Smooth muscle cell (in vitro differentiated cells): ENCODE measurements at regions not wholly inside any gene's neighbourhood (a gene's known extent, or its start where the extent isn't known, plus 50 kb on each side); places are given as distances from the start of the nearest gene placed in this dataset.
"Not testable (repeated sequence)": the region's sequence is repeated elsewhere in the genome, so short reads cannot be mapped to it uniquely, and the experiment has no call there.

Experiments
- DNase-seq: peaks from one replicate; lab custom pipeline; 2025; ENCODE audit not compliant: unreplicated experiment; lab: John Stamatoyannopoulos, UW
- H2AFZ ChIP-seq: fragments of 200-600 bp; sonication (generic); 2 replicates; pipeline ENCODE4 v1.6.0; 2016; ENCODE audit warnings: antibody characterized with exemption, low read depth, mild to moderate bottlenecking
- H3F3A ChIP-seq: fragments of 200-600 bp; sonication (generic); 2 replicates; pipeline ENCODE4 v1.6.0; 2017; ENCODE audit warnings: antibody characterized with exemption, low read depth
- H3K27ac ChIP-seq: fragments of 200-600 bp; sonication (generic); 2 replicates; pipeline ENCODE4 v1.5.1; 2016; ENCODE audit warnings: low read depth, mild to moderate bottlenecking
- H3K27me3 ChIP-seq: fragments of 200-600 bp; sonication (generic); 2 replicates; pipeline ENCODE4 v1.6.1; 2016; ENCODE audit warnings: low read depth, mild to moderate bottlenecking
- H3K36me3 ChIP-seq: fragments of 200-600 bp; sonication (generic); 2 replicates; pipeline ENCODE4 v1.5.1; 2016; ENCODE audit warnings: low read depth
- H3K4me1 ChIP-seq: fragments of 200-600 bp; sonication (generic); 2 replicates; pipeline ENCODE4 v1.5.1; 2016; ENCODE audit warnings: low read depth
- H3K4me2 ChIP-seq: fragments of 200-600 bp; sonication (generic); 2 replicates; pipeline ENCODE4 v1.6.0; 2016; ENCODE audit warnings: mild to moderate bottlenecking
- H3K4me3 ChIP-seq: fragments of 200-600 bp; sonication (generic); 2 replicates; pipeline ENCODE4 v1.5.1; 2016; ENCODE audit warnings: mild to moderate bottlenecking
- H3K79me2 ChIP-seq: fragments of 200-600 bp; sonication (generic); 2 replicates; pipeline ENCODE4 v1.6.0; 2016; ENCODE audit warnings: low read depth, mild to moderate bottlenecking
- H3K9ac ChIP-seq: fragments of 200-600 bp; sonication (generic); 2 replicates; pipeline ENCODE4 v1.6.0; 2016; ENCODE audit warnings: low read depth
- H3K9me3 ChIP-seq: fragments of 200-600 bp; sonication (generic); replicated peaks from 2 replicates; pipeline ENCODE4 v1.5.1; 2016; ENCODE audit warnings: low read depth
- H4K20me1 ChIP-seq: fragments of 200-600 bp; sonication (generic); 2 replicates; pipeline ENCODE4 v1.6.0; 2016; ENCODE audit warnings: low read depth
- WGBS: methylation state at CpG from one replicate; pipeline ENCODE4 v1.1.7; 2016; ENCODE audit warnings: low lambda C conversion rate; 5-methylcytosine and 5-hydroxymethylcytosine counted together
- TF ChIP-seq, protein P1 (sequence below): fragments of 200-600 bp; sonication (generic); IDR thresholded peaks from 2 replicates; pipeline ENCODE4 v1.5.1; 2017; ENCODE audit warnings: borderline replicate concordance, mild to moderate bottlenecking, antibody characterized with exemption; ENCODE audit not compliant: insufficient read depth, poor library complexity, severe bottlenecking

DNA sequence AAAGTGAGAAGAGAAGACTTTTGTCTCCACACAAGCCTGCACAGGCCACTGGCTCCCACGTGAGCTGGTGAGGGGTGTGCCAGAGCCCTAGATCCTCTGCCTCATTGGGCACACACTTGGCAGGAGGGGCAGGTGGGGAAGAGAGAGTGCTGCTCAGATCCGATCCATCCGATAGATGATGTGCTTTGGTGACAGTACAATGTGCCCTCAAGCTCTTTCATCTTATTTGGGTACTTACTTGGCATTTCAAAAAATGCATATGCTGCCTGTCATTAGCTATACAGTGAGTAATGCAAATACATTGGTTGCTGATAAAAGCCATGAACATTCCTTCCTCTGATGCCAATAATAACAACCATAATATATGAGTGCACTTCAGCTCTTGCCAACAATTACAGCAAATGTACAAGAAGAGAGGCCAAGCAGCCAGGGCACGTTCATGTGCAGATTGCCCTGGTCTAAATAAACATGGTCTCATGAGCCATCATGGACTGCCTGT is 255.3 kb downstream of the VAPA start:
- no peaks in the 10 kb centered on the region for H3F3A ChIP-seq
- no peaks in the 10 kb centered on the region for H4K20me1 ChIP-seq
- no peak overlapping the region for H2AFZ ChIP-seq
- TF ChIP-seq, protein P1, sequence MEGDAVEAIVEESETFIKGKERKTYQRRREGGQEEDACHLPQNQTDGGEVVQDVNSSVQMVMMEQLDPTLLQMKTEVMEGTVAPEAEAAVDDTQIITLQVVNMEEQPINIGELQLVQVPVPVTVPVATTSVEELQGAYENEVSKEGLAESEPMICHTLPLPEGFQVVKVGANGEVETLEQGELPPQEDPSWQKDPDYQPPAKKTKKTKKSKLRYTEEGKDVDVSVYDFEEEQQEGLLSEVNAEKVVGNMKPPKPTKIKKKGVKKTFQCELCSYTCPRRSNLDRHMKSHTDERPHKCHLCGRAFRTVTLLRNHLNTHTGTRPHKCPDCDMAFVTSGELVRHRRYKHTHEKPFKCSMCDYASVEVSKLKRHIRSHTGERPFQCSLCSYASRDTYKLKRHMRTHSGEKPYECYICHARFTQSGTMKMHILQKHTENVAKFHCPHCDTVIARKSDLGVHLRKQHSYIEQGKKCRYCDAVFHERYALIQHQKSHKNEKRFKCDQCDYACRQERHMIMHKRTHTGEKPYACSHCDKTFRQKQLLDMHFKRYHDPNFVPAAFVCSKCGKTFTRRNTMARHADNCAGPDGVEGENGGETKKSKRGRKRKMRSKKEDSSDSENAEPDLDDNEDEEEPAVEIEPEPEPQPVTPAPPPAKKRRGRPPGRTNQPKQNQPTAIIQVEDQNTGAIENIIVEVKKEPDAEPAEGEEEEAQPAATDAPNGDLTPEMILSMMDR = no peak
- no peaks in the 10 kb centered on the region for H3K27me3 ChIP-seq
- H3K9me3 ChIP-seq = no peaks in the 10 kb centered on the region
- no peak overlapping the region for H3K27ac ChIP-seq
- no peaks in the 10 kb centered on the region for H3K4me1 ChIP-seq
- H3K4me3 ChIP-seq = no peak overlapping the region
- H3K36me3 ChIP-seq = no peaks in the 10 kb centered on the region
- 82% methylated on average over 4 of the region's 4 CpGs for WGBS
- H3K4me2 ChIP-seq = no peak overlapping the region
- no peak overlapping the region for H3K9ac ChIP-seq
- H3K79me2 ChIP-seq = no peaks in the 10 kb centered on the region
- DNase-seq = no peak

DNA sequence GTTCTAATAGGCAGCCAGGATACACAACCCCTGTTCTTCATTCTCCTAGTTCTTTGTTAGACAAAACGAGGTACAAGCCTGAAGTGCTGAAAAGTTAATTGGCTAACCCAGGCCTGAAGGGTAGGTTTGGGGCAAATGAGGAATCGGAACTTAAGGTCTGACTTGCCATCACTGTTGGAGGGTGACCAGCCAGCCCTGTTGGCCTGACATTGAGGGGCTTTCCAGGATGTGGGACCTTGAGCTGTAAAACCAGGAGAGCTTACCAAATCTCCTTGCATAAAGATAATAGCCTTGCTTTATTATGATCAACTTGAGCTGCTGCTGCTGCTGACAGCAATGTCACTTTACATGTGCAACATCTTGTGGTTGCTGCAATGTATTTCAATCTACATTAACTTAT is 256.0 kb downstream of the VAPA start:
- WGBS = 68% methylated on average over 2 of the region's 2 CpGs
- Histone ChIP-seq H2AFZ (no peak overlapping the region), H4K20me1 (no peaks in the 10 kb centered on the region), H3K4me2 (no peak overlapping the region), H3K9me3 (no peaks in the 10 kb centered on the region), H3K27ac (no peak overlapping the region), H3F3A (no peaks in the 10 kb centered on the region), H3K4me1 (no peaks in the 10 kb centered on the region), H3K36me3 (no peaks in the 10 kb centered on the region), H3K27me3 (no peaks in the 10 kb centered on the region), H3K9ac (no peak overlapping the region), H3K79me2 (no peaks in the 10 kb centered on the region), H3K4me3 (no peak overlapping the region)
- TF ChIP-seq, protein P1 = no peak
- no peak for DNase-seq

DNA sequence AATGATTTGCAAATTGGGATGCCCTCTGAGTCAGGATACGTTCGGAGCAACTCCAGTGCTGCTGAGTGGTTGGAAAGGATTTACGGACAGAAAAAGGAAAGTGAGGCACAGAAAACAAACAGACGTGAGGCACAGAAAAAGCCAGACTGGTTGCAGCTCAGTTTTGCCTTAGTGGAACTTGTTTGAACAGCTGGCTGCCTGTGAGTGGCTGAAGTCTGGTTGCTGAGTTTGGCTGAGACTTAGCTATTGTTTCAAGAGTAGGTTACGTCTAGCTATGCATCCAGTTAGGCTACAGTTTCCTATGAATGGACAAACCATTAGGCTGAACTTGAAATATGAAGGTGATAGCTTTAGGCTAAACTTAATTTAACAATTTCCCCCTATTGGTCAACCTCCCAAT is 256.6 kb downstream of the VAPA start:
- no peaks in the 10 kb centered on the region for H3K4me1 ChIP-seq
- WGBS = 65% methylated on average over 5 of the region's 5 CpGs
- TF ChIP-seq, protein P1 = no peak

DNA sequence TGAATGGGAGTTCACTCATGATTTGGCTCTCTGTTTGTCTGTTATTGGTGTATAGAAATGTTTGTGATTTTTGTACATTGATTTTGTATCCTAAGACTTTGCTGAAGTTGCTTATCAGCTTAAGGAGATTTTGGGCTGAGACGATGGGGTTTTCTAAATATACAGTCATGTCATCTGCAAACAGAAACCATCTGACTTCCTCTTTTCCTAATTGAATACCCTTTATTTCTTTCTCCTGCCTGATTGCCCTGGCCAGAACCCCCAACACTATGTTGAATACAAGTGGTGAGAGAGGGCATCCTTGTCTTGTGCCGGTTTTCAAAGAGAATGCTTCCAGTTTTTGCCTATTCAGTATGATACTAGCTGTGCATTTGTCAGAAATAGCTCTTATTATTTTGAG is 261.5 kb downstream of the VAPA start:
- not testable (repeated sequence) for H3F3A ChIP-seq, H3K4me3 ChIP-seq, H2AFZ ChIP-seq, H3K9me3 ChIP-seq, H3K79me2 ChIP-seq, DNase-seq, H4K20me1 ChIP-seq, H3K27me3 ChIP-seq, H3K4me1 ChIP-seq, H3K27ac ChIP-seq, H3K36me3 ChIP-seq, H3K4me2 ChIP-seq, H3K9ac ChIP-seq
- WGBS = 97% methylated on average over 1 of the region's 2 CpGs

More for the DNA sequence above, 256.6 kb downstream of the VAPA start:
- no peaks in the 10 kb centered on the region for H3K9me3 ChIP-seq
- H3K4me3 ChIP-seq = no peak overlapping the region
- no peaks in the 10 kb centered on the region for H3K36me3 ChIP-seq
- no peak overlapping the region for H3K4me2 ChIP-seq
- H3F3A ChIP-seq = no peaks in the 10 kb centered on the region
- no peaks in the 10 kb centered on the region for H3K79me2 ChIP-seq
- DNase-seq = no peak
- no peak overlapping the region for H3K9ac ChIP-seq
- H3K27me3 ChIP-seq = no peaks in the 10 kb centered on the region
- no peak overlapping the region for H3K27ac ChIP-seq
- no peak overlapping the region for H2AFZ ChIP-seq
- H4K20me1 ChIP-seq = no peaks in the 10 kb centered on the region

DNA sequence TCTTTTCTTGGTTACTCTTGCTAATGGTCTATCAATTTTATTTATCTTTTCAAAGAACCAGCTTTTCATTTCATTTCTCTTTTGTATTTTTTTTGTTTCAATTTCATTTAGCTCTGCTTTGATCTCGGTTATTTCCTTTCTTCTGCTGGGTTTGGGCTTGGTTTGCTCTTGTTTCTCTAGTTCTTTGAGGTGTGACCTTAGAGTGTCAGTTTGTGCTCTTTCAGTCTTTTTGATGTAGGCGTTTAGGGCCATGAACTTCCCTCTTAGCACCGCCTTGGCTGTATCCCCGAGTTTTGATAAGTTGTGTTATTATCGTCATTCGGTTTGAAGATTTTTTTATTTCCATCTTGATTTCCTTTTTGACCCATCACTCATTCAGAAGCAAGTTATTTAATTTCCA is 265.5 kb downstream of the VAPA start:
- H3K4me2 ChIP-seq, H2AFZ ChIP-seq, H3K36me3 ChIP-seq, H3K4me1 ChIP-seq, H3K9me3 ChIP-seq, H3K27me3 ChIP-seq, H3K9ac ChIP-seq, H3K4me3 ChIP-seq, H3F3A ChIP-seq, H3K79me2 ChIP-seq, DNase-seq, H3K27ac ChIP-seq, H4K20me1 ChIP-seq: not testable (repeated sequence)
- WGBS = 93% methylated on average over 6 of the region's 6 CpGs
